Activated T-helper 2 cell treated with anti-CD3 and anti-CD28 coated beads, Interferon-gamma antibody, Interleukin-2, Interleukin-4, amounts not matched to agents 10 μg/mL and 5 μg/mL and 100 μg/mL, durations not matched to agents 14 hours and 24 hours and 36 hours (primary cell): ENCODE measurements at regions not wholly inside any gene's neighbourhood (a gene's known extent, or its start where the extent isn't known, plus 50 kb on each side); places are given as distances from the start of the nearest gene placed in this dataset.

Source experiments
- DNase-seq: peaks from one replicate; pipeline ENCODE4 v3.0.0; 2021; ENCODE audit warnings: low spot score
- H3K27ac Mint-ChIP-seq: one replicate; pipeline ENCODE4 v1.8.0; 2021; ENCODE audit warnings: mixed read lengths
- H3K27me3 Mint-ChIP-seq: one replicate; pipeline ENCODE4 v1.8.0; 2021; ENCODE audit warnings: low read depth, mixed read lengths
- H3K36me3 Mint-ChIP-seq: one replicate; pipeline ENCODE4 v1.8.0; 2021; ENCODE audit warnings: low read depth, mixed read lengths
- H3K4me1 Mint-ChIP-seq: one replicate; pipeline ENCODE4 v1.8.0; 2021; ENCODE audit warnings: low read depth, mixed read lengths
- H3K4me3 Mint-ChIP-seq: one replicate; pipeline ENCODE4 v1.8.0; 2021; ENCODE audit warnings: low read depth, mild to moderate bottlenecking, moderate library complexity, mixed read lengths
- H3K9me3 Mint-ChIP-seq: one replicate; pipeline ENCODE4 v1.8.0; 2021; ENCODE audit warnings: mixed read lengths
- intact Hi-C: fragments of 100-400 bp; cut with micrococcal nuclease; formaldehyde crosslinking; loops from one replicate; pipeline ENCODE4 v1.15.1; 2023

GRCh38 chr1:9435153-9435636 is 104.1 kb upstream of the SLC25A33 start:
- intact Hi-C loops = no loop called here
- H3K4me1 Mint-ChIP-seq = no peaks in the 10 kb centered on the region
- no peak overlapping the region for H3K27ac Mint-ChIP-seq
- no peaks in the 10 kb centered on the region for H3K36me3 Mint-ChIP-seq
- no peak overlapping the region for H3K4me3 Mint-ChIP-seq
- peaks cover 11% of the 10 kb centered on the region for H3K27me3 Mint-ChIP-seq
- DNase-seq = no peak
- no peaks in the 10 kb centered on the region for H3K9me3 Mint-ChIP-seq

DNA sequence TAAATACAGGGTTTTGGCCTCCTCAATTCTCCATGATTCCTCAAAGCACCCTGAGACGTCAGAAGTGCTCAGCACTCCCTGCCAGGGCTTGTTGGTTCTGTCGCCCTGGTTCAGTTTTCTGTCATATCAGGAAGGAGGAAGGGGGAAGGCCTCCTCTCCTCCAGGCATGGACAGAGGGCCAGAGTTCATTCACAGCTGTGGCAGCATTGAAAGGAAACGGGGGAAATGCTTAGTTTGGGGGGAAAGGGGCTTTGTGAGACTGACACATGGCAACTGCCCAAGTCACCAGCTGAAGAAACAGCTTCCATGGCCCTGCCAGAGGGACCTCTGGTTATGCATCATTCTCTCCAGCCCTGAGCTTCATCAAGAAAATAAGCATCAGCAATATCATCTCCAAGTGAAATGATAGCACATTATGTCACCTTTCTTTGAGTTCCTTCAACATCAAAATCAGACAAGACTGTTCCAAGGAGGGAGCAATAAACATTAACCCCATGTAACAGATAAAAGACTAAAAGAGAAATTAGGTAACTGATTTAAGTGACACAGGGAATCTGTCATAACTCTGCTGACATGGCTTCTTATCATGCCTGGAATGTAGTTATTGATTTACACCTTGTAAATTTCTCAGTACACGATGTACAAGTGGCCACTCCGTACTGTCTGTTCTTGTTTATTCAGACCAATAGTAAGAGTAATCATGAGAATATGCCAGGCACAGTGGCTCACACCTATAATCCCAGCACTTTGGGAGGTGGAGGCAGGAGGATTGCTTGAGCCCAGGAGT is 103.2 kb upstream of the SLC25A33 start:
- Mint-ChIP-seq H3K27ac (no peak overlapping the region), H3K9me3 (no peaks in the 10 kb centered on the region), H3K27me3 (peaks cover 14% of the 10 kb centered on the region), H3K4me3 (no peak overlapping the region), H3K4me1 (no peaks in the 10 kb centered on the region), H3K36me3 (no peaks in the 10 kb centered on the region)
- no peak for DNase-seq
- intact Hi-C loops = no loop called here

- Mint-ChIP-seq H3K9me3 (no peaks in the 10 kb centered on the region), H3K27ac (no peak overlapping the region), H3K4me3 (no peak overlapping the region), H3K27me3 (peaks cover 18% of the 10 kb centered on the region), H3K36me3 (no peaks in the 10 kb centered on the region), H3K4me1 (no peaks in the 10 kb centered on the region)
- no peak for DNase-seq
- intact Hi-C loops = no loop called here
Measured at GRCh38 chr1:9437961-9438430, 101.3 kb upstream of the SLC25A33 start.

DNA sequence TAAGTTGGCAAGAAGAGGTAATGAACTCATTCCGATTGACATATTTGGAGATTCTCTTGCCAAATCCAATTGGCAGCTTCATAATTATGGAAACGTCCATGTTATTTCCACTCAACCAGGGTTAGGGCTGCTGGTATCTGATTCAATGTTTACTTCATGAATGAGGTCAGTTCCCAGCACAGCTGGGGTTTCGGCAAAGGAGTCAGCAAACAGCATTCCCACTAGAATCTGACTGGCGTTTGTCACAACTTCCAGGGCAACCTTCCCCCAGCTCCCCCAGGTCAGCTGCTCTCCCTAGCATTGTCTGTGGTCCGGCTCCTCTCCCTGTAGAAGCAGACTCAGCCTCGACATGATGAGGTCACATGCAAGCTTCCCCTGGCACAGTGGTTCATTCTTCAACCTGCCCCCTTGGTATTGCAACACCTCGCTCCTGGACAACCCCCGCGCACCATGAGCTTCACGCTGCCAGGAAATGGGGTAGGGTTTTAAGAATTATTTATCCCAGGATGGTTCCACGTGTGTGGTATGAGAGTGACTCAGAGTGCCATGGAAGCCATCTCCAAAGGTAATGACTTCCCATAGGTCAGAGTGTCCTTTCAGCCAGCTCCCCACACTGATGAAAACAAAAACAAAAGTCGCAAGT is 100.7 kb upstream of the SLC25A33 start:
- no peak overlapping the region for H3K4me3 Mint-ChIP-seq

GRCh38 chr1:9439074-9439761 is 100.0 kb upstream of the SLC25A33 start:
- DNase-seq = no peak
- peaks cover 22% of the 10 kb centered on the region for H3K27me3 Mint-ChIP-seq

More for the DNA sequence above, 100.7 kb upstream of the SLC25A33 start:
- Mint-ChIP-seq H3K36me3 (no peaks in the 10 kb centered on the region), H3K9me3 (no peaks in the 10 kb centered on the region), H3K27ac (no peak overlapping the region), H3K27me3 (peaks cover 20% of the 10 kb centered on the region), H3K4me1 (no peaks in the 10 kb centered on the region)
- intact Hi-C loops = no loop called here
- DNase-seq = no peak

GRCh38 chr1:9440261-9440660 is 99.0 kb upstream of the SLC25A33 start:
- Mint-ChIP-seq H3K27me3 (peaks cover 22% of the 10 kb centered on the region), H3K4me1 (no peaks in the 10 kb centered on the region), H3K27ac (no peak overlapping the region), H3K4me3 (no peak overlapping the region), H3K36me3 (no peaks in the 10 kb centered on the region), H3K9me3 (no peaks in the 10 kb centered on the region)
- intact Hi-C loops = no loop called here
- no peak for DNase-seq

More at GRCh38 chr1:9439074-9439761, 100.0 kb upstream of the SLC25A33 start:
- no peaks in the 10 kb centered on the region for H3K36me3 Mint-ChIP-seq
- no peak overlapping the region for H3K27ac Mint-ChIP-seq
- H3K4me1 Mint-ChIP-seq = no peaks in the 10 kb centered on the region
- no peak overlapping the region for H3K4me3 Mint-ChIP-seq
- intact Hi-C loops = no loop called here
- no peaks in the 10 kb centered on the region for H3K9me3 Mint-ChIP-seq

- DNase-seq = no peak
- Mint-ChIP-seq H3K4me1 (no peaks in the 10 kb centered on the region), H3K36me3 (no peaks in the 10 kb centered on the region), H3K9me3 (no peaks in the 10 kb centered on the region), H3K27ac (no peak overlapping the region), H3K27me3 (peaks cover 22% of the 10 kb centered on the region), H3K4me3 (no peak overlapping the region)
- intact Hi-C loops = no loop called here
Measured at GRCh38 chr1:9440763-9441194, 98.5 kb upstream of the SLC25A33 start.

- H3K27ac Mint-ChIP-seq = no peak overlapping the region
- no peaks in the 10 kb centered on the region for H3K4me1 Mint-ChIP-seq
- H3K27me3 Mint-ChIP-seq = peaks cover 22% of the 10 kb centered on the region
- intact Hi-C loops = no loop called here
- no peaks in the 10 kb centered on the region for H3K9me3 Mint-ChIP-seq
- no peak overlapping the region for H3K4me3 Mint-ChIP-seq
- H3K36me3 Mint-ChIP-seq = no peaks in the 10 kb centered on the region
- no peak for DNase-seq
Measured at GRCh38 chr1:9441451-9442133, 97.7 kb upstream of the SLC25A33 start.

DNA sequence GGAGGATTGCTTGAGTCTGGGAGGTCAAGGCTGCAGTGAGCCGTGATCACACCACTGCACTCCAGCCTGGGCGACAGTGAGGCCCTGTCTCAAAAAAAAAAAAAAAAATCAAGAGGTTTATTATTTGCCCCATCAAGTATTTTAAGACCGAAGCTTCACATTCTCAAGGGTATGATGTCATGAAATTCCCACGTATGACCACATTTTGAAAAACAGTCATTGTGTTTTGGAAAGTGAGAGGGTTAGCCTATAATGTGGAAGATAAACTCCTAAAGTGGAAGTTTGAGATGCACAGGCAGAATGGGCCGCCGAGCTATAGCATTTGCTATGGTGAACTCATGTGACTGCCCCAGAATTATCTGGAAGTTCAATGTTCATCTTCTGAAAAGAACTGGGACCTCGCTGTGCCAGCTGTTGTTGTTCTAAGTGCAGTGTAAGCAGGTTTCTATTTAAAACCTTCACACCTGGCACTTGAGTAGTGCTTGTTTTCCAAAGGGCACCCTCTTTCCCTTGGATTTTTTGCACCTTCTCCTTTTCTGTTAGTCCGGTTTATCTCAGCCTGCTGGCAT is 96.9 kb upstream of the SLC25A33 start:
- Mint-ChIP-seq H3K36me3 (no peaks in the 10 kb centered on the region), H3K4me3 (no peak overlapping the region), H3K9me3 (no peaks in the 10 kb centered on the region), H3K27me3 (peaks cover 22% of the 10 kb centered on the region), H3K27ac (no peak overlapping the region), H3K4me1 (no peaks in the 10 kb centered on the region)
- DNase-seq = no peak
- intact Hi-C loops = no loop called here

- no peaks in the 10 kb centered on the region for H3K9me3 Mint-ChIP-seq
- DNase-seq = no peak
- intact Hi-C loops = no loop called here
- H3K4me3 Mint-ChIP-seq = no peak overlapping the region
- H3K27me3 Mint-ChIP-seq = peaks cover 19% of the 10 kb centered on the region
- H3K4me1 Mint-ChIP-seq = no peaks in the 10 kb centered on the region
- H3K36me3 Mint-ChIP-seq = no peaks in the 10 kb centered on the region
- H3K27ac Mint-ChIP-seq = no peak overlapping the region
Measured at GRCh38 chr1:9442986-9443385, 96.3 kb upstream of the SLC25A33 start.

- H3K4me1 Mint-ChIP-seq = no peaks in the 10 kb centered on the region
- H3K27me3 Mint-ChIP-seq = peaks cover 19% of the 10 kb centered on the region
- no peak overlapping the region for H3K4me3 Mint-ChIP-seq
- H3K9me3 Mint-ChIP-seq = no peaks in the 10 kb centered on the region
- H3K36me3 Mint-ChIP-seq = no peaks in the 10 kb centered on the region
- intact Hi-C loops = no loop called here
- DNase-seq = no peak
- no peak overlapping the region for H3K27ac Mint-ChIP-seq
Measured at GRCh38 chr1:9443913-9444445, 95.3 kb upstream of the SLC25A33 start.

DNA sequence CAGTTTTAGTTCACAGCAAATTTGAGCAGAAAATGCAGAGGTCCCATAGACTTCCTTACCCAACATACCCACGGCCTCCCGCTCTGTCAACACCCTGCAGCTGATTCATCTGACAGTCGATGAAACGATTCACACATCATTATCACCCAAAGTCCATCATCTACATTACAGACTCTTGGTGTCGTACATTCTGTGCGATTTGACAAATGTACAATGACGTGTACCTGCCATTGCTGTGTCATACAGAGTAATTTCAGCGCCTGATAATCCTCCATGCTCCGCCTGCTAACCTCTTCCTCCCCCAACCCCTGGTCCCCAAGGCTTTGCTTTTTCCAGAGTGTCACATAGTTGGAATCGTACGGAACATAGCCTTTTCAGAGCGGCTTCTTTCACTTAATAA is 94.7 kb upstream of the SLC25A33 start:
- no peaks in the 10 kb centered on the region for H3K4me1 Mint-ChIP-seq
- no peaks in the 10 kb centered on the region for H3K36me3 Mint-ChIP-seq
- H3K4me3 Mint-ChIP-seq = no peak overlapping the region
- DNase-seq = no peak
- no peak overlapping the region for H3K27ac Mint-ChIP-seq
- peaks cover 15% of the 10 kb centered on the region for H3K27me3 Mint-ChIP-seq
- H3K9me3 Mint-ChIP-seq = no peaks in the 10 kb centered on the region
- intact Hi-C loops = no loop called here
